GM19324 (cell line): ENCODE measurements at regions not wholly inside any gene's neighbourhood (a gene's known extent, or its start where the extent isn't known, plus 50 kb on each side); places are given as distances from the start of the nearest gene placed in this dataset.

ENCODE experiments used
- ATAC-seq: cut with Tn5 transposase; IDR thresholded peaks from one replicate; pipeline ENCODE4 v1.9.1; 2021; ENCODE audit warnings: mild to moderate bottlenecking, moderate library complexity; ENCODE audit not compliant: unreplicated experiment, low FRiP score

- no peak for ATAC-seq
Measured at GRCh38 chr18:40060562-40060961, 1894.5 kb upstream of the PIK3C3 start.

- no peak for ATAC-seq
Measured at GRCh38 chr18:40058811-40059570, 1896.0 kb upstream of the PIK3C3 start.

- no peak for ATAC-seq
Measured at GRCh38 chr18:40056079-40056692, 1898.8 kb upstream of the PIK3C3 start.

- ATAC-seq = no peak
Measured at GRCh38 chr18:40055262-40055661, 1899.8 kb upstream of the PIK3C3 start.

- ATAC-seq = no peak
Measured at GRCh38 chr18:40049716-40050115, 1905.3 kb upstream of the PIK3C3 start.

- ATAC-seq = no peak
Measured at GRCh38 chr18:40048886-40049650, 1906.0 kb upstream of the PIK3C3 start.

GRCh38 chr18:40048253-40048652, 1906.8 kb upstream of the PIK3C3 start:
- ATAC-seq = no peak

GRCh38 chr18:40046596-40046995, 1908.4 kb upstream of the PIK3C3 start:
- no peak for ATAC-seq

DNA sequence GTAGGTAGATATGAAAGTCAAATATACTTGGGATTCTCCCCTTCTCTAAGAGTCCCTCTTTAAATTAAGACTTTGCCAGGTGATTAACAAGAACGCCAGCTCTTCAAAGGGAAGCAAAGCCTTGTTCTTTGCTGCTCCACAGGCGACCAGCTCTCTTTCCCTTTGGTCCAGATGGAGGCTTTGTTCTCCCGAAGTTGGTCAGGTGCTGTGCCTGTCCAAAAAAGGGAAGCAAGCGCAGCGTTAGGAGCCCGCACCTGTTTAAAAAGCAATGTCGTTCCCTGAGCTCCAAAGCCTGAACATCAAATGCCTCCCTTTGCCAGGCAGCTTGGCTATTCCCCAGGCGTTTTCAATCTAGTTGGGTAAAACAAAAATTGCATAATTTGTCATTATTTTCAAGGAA, 1913.1 kb upstream of the PIK3C3 start:
- ATAC-seq = no peak

GRCh38 chr18:40040574-40040973, 1914.5 kb upstream of the PIK3C3 start:
- no peak for ATAC-seq

GRCh38 chr18:40037356-40037755, 1917.7 kb upstream of the PIK3C3 start:
- no peak for ATAC-seq

GRCh38 chr18:40036861-40037260, 1918.2 kb upstream of the PIK3C3 start:
- ATAC-seq = no peak

DNA sequence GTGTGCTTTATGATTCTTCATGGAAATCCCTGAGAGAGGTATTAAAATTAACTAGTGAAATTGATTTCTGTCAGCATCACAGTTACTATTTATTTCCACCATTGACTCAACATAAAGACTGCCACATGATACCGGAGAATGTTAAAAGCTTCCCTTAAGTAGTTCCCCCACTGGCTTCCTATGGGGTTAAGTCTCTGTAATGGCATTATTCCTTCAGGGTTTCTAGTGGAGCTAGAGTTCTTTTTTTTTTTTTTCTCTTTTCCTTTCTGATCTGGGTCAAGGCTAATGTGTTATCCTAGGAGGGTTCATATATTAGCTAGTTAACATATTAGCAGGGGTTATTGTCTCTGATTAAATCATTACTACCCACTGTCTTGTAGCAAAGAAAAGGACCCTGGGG, 1919.1 kb upstream of the PIK3C3 start:
- ATAC-seq = no peak

GRCh38 chr18:40032076-40032475, 1923.0 kb upstream of the PIK3C3 start:
- no peak for ATAC-seq

DNA sequence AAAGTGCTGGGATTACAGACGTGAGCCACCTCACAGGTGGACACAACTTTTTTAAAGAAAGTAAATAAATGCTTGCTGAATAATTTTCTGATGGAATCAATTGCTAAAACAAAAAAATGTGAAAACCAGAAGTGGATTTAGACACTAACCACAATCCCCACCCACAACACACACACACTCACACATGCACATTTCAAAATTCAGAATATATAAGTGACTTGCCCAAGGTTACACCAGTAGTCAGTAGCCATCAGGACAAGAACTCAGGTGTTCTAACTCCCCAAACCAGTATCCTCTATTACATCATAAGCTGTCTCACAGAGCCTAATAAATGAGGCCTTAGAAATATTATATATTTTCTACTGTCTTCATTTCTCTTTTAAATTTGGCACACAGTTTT, 1923.6 kb upstream of the PIK3C3 start:
- no peak for ATAC-seq

- no peak for ATAC-seq
Measured at GRCh38 chr18:40019797-40020392, 1935.1 kb upstream of the PIK3C3 start.

GRCh38 chr18:40018266-40018665, 1936.8 kb upstream of the PIK3C3 start:
- no peak for ATAC-seq

DNA sequence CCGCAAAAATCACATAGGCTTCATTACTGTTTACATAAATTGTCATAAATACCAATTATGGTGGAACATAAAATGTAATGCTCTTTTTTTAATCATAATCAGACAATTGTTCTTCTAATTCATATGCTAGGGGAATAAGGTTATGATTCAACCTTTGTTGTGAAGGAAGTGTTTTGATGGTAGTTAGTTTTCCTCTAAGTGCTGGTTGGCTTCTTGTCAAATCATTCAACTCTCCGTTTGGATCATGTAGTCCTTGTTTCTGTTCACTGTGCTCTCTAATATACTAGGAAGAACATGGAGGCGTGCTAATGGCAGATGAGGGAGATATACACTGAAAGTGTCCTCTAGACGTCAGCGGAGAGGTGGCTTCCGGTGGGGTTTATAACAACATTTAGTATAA, 1938.0 kb upstream of the PIK3C3 start:
- ATAC-seq = no peak

DNA sequence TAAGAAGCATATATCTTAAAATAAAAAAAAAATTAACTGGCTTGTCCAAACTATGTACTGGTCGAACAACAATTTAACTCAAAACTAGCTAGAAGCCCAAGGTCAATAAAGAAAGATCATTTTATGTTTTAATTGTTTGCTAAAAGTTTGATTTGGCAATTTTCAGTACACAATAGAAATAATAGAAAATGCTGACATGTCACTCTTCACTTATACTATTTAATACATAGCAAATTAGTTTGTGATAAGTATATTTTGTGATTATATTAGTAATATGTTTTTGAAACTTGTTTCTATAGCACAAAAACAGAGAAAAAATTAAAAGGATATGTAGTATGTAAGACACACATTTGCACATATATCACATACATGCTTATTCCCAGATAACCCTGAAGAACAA, 1938.6 kb upstream of the PIK3C3 start:
- no peak for ATAC-seq

GRCh38 chr18:40013001-40013609, 1941.9 kb upstream of the PIK3C3 start:
- ATAC-seq = no peak

DNA sequence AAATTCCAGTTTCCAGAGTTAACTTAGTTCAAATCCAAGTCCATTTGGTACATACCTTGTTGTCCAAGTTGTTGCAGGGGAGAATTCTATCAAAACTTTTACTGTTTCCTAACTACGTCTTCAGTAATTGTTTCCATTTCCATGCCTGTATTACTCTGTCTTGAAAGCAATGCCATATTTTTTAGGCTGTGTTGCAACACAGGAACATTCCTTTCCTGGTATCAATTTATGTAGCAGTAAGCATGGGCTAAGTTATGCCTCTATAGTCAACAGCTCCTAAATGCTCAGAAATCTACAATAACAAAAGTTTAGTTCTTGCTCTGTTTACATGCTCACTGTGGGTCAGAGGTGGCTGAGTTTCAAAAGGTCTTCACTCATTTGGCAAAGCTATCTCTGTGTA, 1943.8 kb upstream of the PIK3C3 start:
- no peak for ATAC-seq
